Testis (tissue), 2 donors: ENCODE measurements at regions not wholly inside any gene's neighbourhood (a gene's known extent, or its start where the extent isn't known, plus 50 kb on each side); places are given as distances from the start of the nearest gene placed in this dataset.

Experiments
- CTCF ChIP-seq, 3 experiments: fragments of 450-650 bp in 2 of 3; fragments of 200-600 bp in 1 of 3; sonication (generic) in 1 of 3; IDR thresholded peaks; one replicate each; pipeline ENCODE4 v1.5.1; 2016 to 2019; ENCODE audit warnings: antibody characterized with exemption in 3 of 3, mild to moderate bottlenecking in 2 of 3, moderate library complexity in 1 of 3
- POLR2A ChIP-seq: fragments of 450-650 bp; IDR thresholded peaks from one replicate; pipeline ENCODE4 v1.6.1; 2017; ENCODE audit warnings: antibody characterized with exemption, mild to moderate bottlenecking, moderate library complexity

GRCh38 chr6:113805173-113805790, 51.9 kb upstream of the MARCKS start:
- TF ChIP-seq CTCF (IDR thresholded peaks at IDR 0.05), result no peak
- TF ChIP-seq POLR2A, result no peak
